ENCODE measurements at regions not wholly inside any gene's neighbourhood (a gene's known extent, or its start where the extent isn't known, plus 50 kb on each side); places are given as distances from the start of the nearest gene placed in this dataset.
"Not testable (repeated sequence)": the region's sequence is repeated elsewhere in the genome, so short reads cannot be mapped to it uniquely, and the experiment has no call there.

DNA sequence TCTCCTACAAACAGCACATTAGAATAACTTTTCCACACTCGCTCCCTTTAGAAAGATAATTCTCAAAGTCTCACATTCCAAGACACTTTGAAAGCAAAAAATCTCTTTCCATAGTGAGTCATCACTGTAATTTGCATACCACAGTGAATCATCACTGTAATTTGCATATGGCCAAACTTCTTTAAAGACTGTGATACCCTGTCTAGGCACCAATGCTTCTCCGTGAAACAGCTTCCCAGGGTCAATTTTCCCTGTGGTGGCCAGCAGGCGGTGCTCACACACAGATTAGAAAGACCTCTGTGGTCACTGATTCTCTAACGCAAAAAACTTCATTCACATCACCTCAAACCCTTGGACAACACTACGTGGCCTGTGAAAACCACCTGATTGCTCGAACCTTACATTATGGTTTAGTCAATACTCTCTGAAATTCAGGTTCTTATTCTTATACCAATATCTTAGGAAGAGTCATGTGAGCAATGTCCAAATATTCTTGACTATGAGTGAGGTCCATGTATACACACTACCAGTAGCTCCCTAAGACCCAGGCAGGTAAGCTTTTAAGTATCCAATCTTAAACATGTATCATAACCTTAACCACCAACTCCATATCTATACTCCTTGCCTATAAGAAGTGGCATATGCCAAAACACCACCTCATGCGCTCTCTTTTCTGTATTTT, 78.5 kb upstream of the PHACTR1 start:
- no peaks in the 10 kb centered on the region for H3K27me3 ChIP-seq (ENCODE audit: control insufficient read depth in 1 of 2, insufficient read depth in 2 of 2, low read length in 2 of 2)
- H3K27ac ChIP-seq (ENCODE audit: low read length): no peak overlapping the region
- no peak overlapping the region for H3K9ac ChIP-seq (ENCODE audit: low read length in 2 of 2)
- no peaks in the 10 kb centered on the region for H3K36me3 ChIP-seq (ENCODE audit: control insufficient read depth in 2 of 2, insufficient read depth in 2 of 2, low read length in 2 of 2)
- no peaks in the 10 kb centered on the region for H3K4me1 ChIP-seq (ENCODE audit: control insufficient read depth, insufficient read depth, low read length)
- no peaks in the 10 kb centered on the region for H3K9me3 ChIP-seq (ENCODE audit: control insufficient read depth in 2 of 2, low read length in 2 of 2)
- H3K4me3 ChIP-seq (ENCODE audit: low read length in 2 of 2): no peak overlapping the region

DNA sequence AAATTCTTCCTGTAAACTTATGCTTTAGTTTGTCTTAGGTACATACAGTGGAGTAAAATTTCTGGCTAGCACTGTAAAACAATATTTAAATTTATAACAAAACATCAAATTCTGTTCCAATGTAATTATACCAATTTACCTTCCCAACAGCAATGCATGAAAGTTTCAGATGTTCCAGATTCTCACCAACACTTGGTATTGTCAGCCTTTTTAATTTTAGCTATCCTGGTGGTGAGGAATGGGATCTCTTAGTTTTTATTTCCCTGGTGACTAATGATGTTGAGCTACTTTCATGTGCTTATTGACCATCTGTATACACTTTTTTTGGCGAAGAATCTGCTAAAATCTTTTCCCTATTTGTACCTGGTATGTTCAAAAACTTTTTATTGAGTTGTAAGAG, 76.1 kb upstream of the PHACTR1 start:
- Histone ChIP-seq H3K36me3 (ENCODE audit: control insufficient read depth in 2 of 2, insufficient read depth in 2 of 2, low read length in 2 of 2) (no peaks in the 10 kb centered on the region), H3K27ac (ENCODE audit: low read length) (no peak overlapping the region), H3K4me1 (ENCODE audit: control insufficient read depth, insufficient read depth, low read length) (no peaks in the 10 kb centered on the region), H3K27me3 (ENCODE audit: control insufficient read depth in 1 of 2, insufficient read depth in 2 of 2, low read length in 2 of 2) (no peaks in the 10 kb centered on the region), H3K4me3 (ENCODE audit: low read length in 2 of 2) (no peak overlapping the region), H3K9me3 (ENCODE audit: control insufficient read depth in 2 of 2, low read length in 2 of 2) (no peaks in the 10 kb centered on the region), H3K9ac (ENCODE audit: low read length in 2 of 2) (no peak overlapping the region)

DNA sequence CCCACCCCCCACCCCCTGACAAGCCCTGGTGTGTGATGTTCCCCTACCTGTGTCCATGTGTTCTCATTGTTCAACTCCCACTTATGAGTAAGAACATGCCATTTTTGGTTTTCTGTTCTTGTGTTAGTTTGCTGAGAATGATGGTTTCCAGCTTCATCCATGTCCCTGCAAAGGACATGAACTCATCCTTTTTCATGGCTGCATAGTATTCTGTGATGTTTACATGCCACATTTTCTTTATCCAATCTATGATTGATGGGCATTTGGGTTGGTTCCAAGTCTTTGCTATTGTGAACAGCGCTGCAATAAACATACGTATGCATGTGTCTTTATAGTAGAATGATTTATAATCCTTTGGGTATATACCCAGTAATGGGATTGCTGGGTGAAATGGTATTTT, 74.8 kb upstream of the PHACTR1 start:
- not testable (repeated sequence) for H3K4me3 ChIP-seq (ENCODE audit: low read length in 2 of 2); H3K27me3 ChIP-seq (ENCODE audit: control insufficient read depth in 1 of 2, insufficient read depth in 2 of 2, low read length in 2 of 2); H3K9me3 ChIP-seq (ENCODE audit: control insufficient read depth in 2 of 2, low read length in 2 of 2); H3K4me1 ChIP-seq (ENCODE audit: control insufficient read depth, insufficient read depth, low read length); H3K27ac ChIP-seq (ENCODE audit: low read length); H3K36me3 ChIP-seq (ENCODE audit: control insufficient read depth in 2 of 2, insufficient read depth in 2 of 2, low read length in 2 of 2); H3K9ac ChIP-seq (ENCODE audit: low read length in 2 of 2)

DNA sequence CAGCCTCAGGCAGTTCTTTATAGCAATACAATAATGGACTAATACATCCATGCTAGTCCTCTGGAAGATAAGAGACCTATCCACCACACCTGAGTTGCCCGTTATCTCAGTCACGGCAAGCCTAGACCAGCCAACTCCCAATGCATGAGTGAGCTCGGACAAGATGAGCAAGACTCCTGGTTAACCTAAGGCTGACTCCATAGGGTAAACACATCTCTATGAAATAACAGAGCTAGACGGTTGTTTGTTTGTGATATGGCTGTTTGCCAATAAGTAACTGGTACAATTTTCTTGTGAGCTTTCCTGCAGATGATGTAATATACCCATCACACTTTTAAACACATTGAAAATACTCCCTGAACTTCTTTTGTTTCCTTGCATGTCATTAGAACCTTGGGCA, 70.6 kb upstream of the PHACTR1 start:
- Histone ChIP-seq H3K36me3 (ENCODE audit: control insufficient read depth in 2 of 2, insufficient read depth in 2 of 2, low read length in 2 of 2) (no peaks in the 10 kb centered on the region), H3K27me3 (ENCODE audit: control insufficient read depth in 1 of 2, insufficient read depth in 2 of 2, low read length in 2 of 2) (no peaks in the 10 kb centered on the region), H3K4me1 (ENCODE audit: control insufficient read depth, insufficient read depth, low read length) (no peaks in the 10 kb centered on the region), H3K27ac (ENCODE audit: low read length) (no peak overlapping the region), H3K9me3 (ENCODE audit: control insufficient read depth in 2 of 2, low read length in 2 of 2) (no peaks in the 10 kb centered on the region), H3K4me3 (ENCODE audit: low read length in 2 of 2) (no peak overlapping the region), H3K9ac (ENCODE audit: low read length in 2 of 2) (no peak overlapping the region)

DNA sequence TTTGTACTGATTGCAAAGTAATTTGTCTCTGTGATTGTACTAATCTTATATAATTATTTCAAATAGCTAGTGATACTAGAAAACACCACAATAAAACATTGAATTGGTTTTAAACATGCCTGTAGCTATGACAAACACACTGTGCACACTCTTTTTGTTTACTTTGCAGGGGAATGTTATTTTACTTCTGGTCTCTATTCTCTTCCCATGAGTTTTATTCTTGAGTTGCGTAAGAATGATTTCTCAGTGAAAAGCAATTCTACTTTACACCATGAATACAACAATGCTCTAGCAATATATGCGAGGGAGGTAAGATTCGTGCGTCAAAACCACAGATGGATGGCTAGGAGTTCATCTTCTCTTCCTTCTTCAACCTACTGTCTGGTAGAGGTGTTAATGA, 68.4 kb upstream of the PHACTR1 start:
- H3K27ac ChIP-seq (ENCODE audit: low read length): no peak overlapping the region
- H3K9me3 ChIP-seq (ENCODE audit: control insufficient read depth in 2 of 2, low read length in 2 of 2): no peaks in the 10 kb centered on the region
- no peaks in the 10 kb centered on the region for H3K36me3 ChIP-seq (ENCODE audit: control insufficient read depth in 2 of 2, insufficient read depth in 2 of 2, low read length in 2 of 2)
- H3K4me1 ChIP-seq (ENCODE audit: control insufficient read depth, insufficient read depth, low read length): no peaks in the 10 kb centered on the region
- no peaks in the 10 kb centered on the region for H3K27me3 ChIP-seq (ENCODE audit: control insufficient read depth in 1 of 2, insufficient read depth in 2 of 2, low read length in 2 of 2)
- no peak overlapping the region for H3K9ac ChIP-seq (ENCODE audit: low read length in 2 of 2)
- H3K4me3 ChIP-seq (ENCODE audit: low read length in 2 of 2): no peak overlapping the region

DNA sequence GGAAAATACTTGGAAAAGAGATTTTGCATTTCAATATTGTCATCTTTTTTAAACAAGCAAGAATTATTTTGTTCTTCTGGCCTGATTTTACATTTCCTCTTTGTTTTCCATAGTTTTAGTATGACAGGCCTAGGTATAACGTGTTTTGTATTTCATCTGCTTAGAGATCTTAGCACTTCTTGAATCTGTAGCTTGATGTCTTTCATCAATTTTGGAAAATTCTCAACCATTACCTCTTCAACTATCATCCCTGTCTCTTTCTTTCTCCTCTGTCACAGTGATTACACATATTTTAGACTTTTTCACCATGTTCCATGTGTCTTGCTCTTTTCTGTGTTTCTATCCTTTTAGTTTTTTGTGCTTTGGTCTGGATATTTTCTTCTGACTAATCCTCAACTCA, 67.2 kb upstream of the PHACTR1 start:
- no peak overlapping the region for H3K27ac ChIP-seq (ENCODE audit: low read length)
- H3K9me3 ChIP-seq (ENCODE audit: control insufficient read depth in 2 of 2, low read length in 2 of 2): no peaks in the 10 kb centered on the region
- no peaks in the 10 kb centered on the region for H3K4me1 ChIP-seq (ENCODE audit: control insufficient read depth, insufficient read depth, low read length)
- no peak overlapping the region for H3K4me3 ChIP-seq (ENCODE audit: low read length in 2 of 2)
- H3K9ac ChIP-seq (ENCODE audit: low read length in 2 of 2): no peak overlapping the region
- no peaks in the 10 kb centered on the region for H3K36me3 ChIP-seq (ENCODE audit: control insufficient read depth in 2 of 2, insufficient read depth in 2 of 2, low read length in 2 of 2)
- no peaks in the 10 kb centered on the region for H3K27me3 ChIP-seq (ENCODE audit: control insufficient read depth in 1 of 2, insufficient read depth in 2 of 2, low read length in 2 of 2)

DNA sequence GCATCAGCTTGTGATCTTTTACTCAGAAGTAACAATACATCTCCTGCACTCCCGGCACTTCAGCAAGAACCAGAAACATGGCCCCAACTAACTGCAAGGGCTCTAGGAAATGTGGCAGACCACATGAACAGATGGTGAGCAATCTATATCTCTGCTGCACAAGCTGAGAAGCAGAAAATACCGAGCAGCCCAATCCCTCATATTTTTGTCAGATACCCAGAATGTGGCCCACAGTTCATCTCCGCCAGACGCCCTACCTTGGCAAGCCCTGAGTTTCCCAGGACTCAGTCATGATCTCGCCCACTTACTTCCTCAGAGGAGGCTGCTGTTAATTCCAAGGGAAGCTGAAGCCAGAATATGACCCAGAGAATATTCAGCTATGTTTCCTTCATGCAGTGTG, 63.1 kb upstream of the PHACTR1 start:
- no peak overlapping the region for H3K27ac ChIP-seq (ENCODE audit: low read length)
- H3K4me1 ChIP-seq (ENCODE audit: control insufficient read depth, insufficient read depth, low read length): no peaks in the 10 kb centered on the region
- no peak overlapping the region for H3K4me3 ChIP-seq (ENCODE audit: low read length in 2 of 2)
- no peaks in the 10 kb centered on the region for H3K36me3 ChIP-seq (ENCODE audit: control insufficient read depth in 2 of 2, insufficient read depth in 2 of 2, low read length in 2 of 2)
- no peaks in the 10 kb centered on the region for H3K9me3 ChIP-seq (ENCODE audit: control insufficient read depth in 2 of 2, low read length in 2 of 2)
- no peak overlapping the region for H3K9ac ChIP-seq (ENCODE audit: low read length in 2 of 2)
- H3K27me3 ChIP-seq (ENCODE audit: control insufficient read depth in 1 of 2, insufficient read depth in 2 of 2, low read length in 2 of 2): no peaks in the 10 kb centered on the region

DNA sequence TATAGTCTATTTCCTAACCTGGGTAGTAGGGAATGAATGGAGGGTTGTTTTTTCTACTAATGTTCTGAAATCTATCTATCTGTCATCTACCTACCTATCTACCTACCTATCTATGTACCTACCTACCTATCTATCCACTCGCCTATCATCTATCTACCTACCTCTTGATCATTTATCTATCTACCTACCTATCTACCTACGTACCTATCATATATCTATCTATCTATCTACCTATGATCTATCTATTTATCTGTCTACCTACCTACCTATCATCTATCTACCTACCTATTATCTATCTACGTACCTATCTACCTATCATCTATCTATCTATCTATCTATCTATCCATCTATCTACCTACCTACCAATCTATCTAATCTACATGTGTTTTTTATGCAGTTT, 62.5 kb upstream of the PHACTR1 start:
- no peak overlapping the region for H3K27ac ChIP-seq (ENCODE audit: low read length)
- H3K4me1 ChIP-seq (ENCODE audit: control insufficient read depth, insufficient read depth, low read length): no peaks in the 10 kb centered on the region
- H3K9ac ChIP-seq (ENCODE audit: low read length in 2 of 2): no peak overlapping the region
- no peaks in the 10 kb centered on the region for H3K27me3 ChIP-seq (ENCODE audit: control insufficient read depth in 1 of 2, insufficient read depth in 2 of 2, low read length in 2 of 2)
- no peaks in the 10 kb centered on the region for H3K9me3 ChIP-seq (ENCODE audit: control insufficient read depth in 2 of 2, low read length in 2 of 2)
- H3K4me3 ChIP-seq (ENCODE audit: low read length in 2 of 2): no peak overlapping the region
- no peaks in the 10 kb centered on the region for H3K36me3 ChIP-seq (ENCODE audit: control insufficient read depth in 2 of 2, insufficient read depth in 2 of 2, low read length in 2 of 2)

DNA sequence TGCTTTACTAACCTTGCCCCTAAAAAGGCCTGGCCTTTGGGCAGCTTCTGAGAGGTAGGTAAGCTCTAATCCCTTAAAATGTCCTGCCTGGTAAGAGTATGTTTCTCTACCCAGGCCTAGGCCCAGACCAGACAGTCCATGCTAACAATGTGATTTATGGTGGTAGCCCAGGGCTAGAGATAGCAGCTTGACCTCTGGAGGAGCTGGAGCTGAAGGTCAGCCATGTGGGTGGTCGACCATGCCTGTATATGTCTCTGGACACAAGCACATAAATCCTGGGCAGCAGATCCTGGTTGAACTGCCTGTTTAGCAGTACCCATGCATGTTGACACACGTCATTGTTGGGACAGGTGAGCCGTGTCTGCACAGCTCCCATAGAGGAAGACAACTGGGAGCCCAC, 62.1 kb upstream of the PHACTR1 start:
- H3K36me3 ChIP-seq (ENCODE audit: control insufficient read depth in 2 of 2, insufficient read depth in 2 of 2, low read length in 2 of 2): no peaks in the 10 kb centered on the region

DNA sequence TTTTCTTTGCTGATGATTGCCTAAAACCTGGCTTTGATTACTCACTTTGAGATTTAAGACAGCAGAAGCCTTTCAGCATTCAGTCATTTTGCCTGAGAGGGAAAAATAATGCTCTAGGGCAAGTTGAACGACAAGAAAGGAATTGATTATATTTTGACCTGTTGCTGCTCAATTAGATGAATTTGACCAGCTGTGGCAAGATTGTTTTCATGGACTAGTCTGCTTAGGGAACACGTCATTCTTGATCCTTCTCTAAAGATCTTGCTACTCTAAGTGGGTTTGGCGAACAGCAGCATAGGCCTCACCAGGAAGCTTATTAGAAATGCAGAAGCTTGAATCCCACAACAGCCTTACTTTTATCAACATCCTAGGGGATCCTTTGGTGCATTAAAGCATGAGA, 59.7 kb upstream of the PHACTR1 start:
- H3K9me3 ChIP-seq (ENCODE audit: control insufficient read depth in 2 of 2, low read length in 2 of 2): no peaks in the 10 kb centered on the region
- H3K27me3 ChIP-seq (ENCODE audit: control insufficient read depth in 1 of 2, insufficient read depth in 2 of 2, low read length in 2 of 2): no peaks in the 10 kb centered on the region
- H3K4me3 ChIP-seq (ENCODE audit: low read length in 2 of 2): no peak overlapping the region
- no peak overlapping the region for H3K27ac ChIP-seq (ENCODE audit: low read length)
- no peak overlapping the region for H3K9ac ChIP-seq (ENCODE audit: low read length in 2 of 2)
- no peaks in the 10 kb centered on the region for H3K4me1 ChIP-seq (ENCODE audit: control insufficient read depth, insufficient read depth, low read length)
- no peaks in the 10 kb centered on the region for H3K36me3 ChIP-seq (ENCODE audit: control insufficient read depth in 2 of 2, insufficient read depth in 2 of 2, low read length in 2 of 2)

More for the DNA sequence above, 62.1 kb upstream of the PHACTR1 start:
- H3K4me3 ChIP-seq (ENCODE audit: low read length in 2 of 2): no peak overlapping the region
- H3K9me3 ChIP-seq (ENCODE audit: control insufficient read depth in 2 of 2, low read length in 2 of 2): no peaks in the 10 kb centered on the region
- H3K9ac ChIP-seq (ENCODE audit: low read length in 2 of 2): no peak overlapping the region
- H3K27ac ChIP-seq (ENCODE audit: low read length): no peak overlapping the region
- no peaks in the 10 kb centered on the region for H3K4me1 ChIP-seq (ENCODE audit: control insufficient read depth, insufficient read depth, low read length)
- no peaks in the 10 kb centered on the region for H3K27me3 ChIP-seq (ENCODE audit: control insufficient read depth in 1 of 2, insufficient read depth in 2 of 2, low read length in 2 of 2)

DNA sequence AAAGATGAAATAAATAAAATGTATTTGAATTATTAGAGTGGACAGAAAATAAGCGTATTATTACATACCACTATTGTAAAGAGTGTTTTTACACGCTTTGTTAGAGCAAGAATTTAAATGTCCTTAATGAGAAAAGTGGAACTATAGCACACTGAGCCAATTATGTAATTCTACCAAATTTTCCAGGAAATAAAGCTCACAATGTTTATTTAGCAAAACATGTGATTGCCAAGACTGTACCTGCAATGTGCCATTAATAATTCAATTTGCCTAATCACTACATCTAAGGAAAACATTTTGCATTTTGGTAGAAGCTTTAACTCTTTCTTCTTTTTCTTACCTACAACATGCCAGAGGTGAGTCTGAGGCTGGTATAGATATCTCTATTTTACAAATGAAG, 58.7 kb upstream of the PHACTR1 start:
- Histone ChIP-seq H3K9ac (ENCODE audit: low read length in 2 of 2) (no peak overlapping the region), H3K4me3 (ENCODE audit: low read length in 2 of 2) (no peak overlapping the region), H3K9me3 (ENCODE audit: control insufficient read depth in 2 of 2, low read length in 2 of 2) (no peaks in the 10 kb centered on the region), H3K27me3 (ENCODE audit: control insufficient read depth in 1 of 2, insufficient read depth in 2 of 2, low read length in 2 of 2) (no peaks in the 10 kb centered on the region), H3K4me1 (ENCODE audit: control insufficient read depth, insufficient read depth, low read length) (no peaks in the 10 kb centered on the region), H3K36me3 (ENCODE audit: control insufficient read depth in 2 of 2, insufficient read depth in 2 of 2, low read length in 2 of 2) (no peaks in the 10 kb centered on the region), H3K27ac (ENCODE audit: low read length) (no peak overlapping the region)

All from stomach smooth muscle (tissue), 2 donors.